ENCODE measurements at regions not wholly inside any gene's neighbourhood (a gene's known extent, or its start where the extent isn't known, plus 50 kb on each side); places are given as distances from the start of the nearest gene placed in this dataset.

DNA sequence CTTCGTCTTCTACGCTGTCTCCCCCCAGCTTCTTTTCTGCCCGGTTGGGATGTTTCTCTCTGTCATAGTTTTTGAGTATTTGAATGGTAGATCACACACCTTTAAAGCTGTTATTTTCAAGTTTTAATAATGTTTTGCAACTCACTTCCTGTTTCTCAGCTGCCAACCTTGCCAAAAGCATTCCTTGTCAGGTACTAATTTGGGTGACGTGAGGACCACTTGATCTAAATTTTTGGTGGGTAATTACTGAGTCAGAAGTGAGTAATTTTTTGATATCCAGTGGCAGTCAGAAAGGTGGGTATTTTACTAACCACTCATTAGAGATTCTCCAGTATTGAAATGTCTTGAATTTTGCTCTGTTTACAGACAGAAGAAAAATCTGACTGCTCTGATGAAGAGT, 852.4 kb upstream of the FANCL start:
- no peak for DNase-seq

- DNase-seq: peak; percentile 12
Observed at GRCh38 chr2:59084326-59084725, 843.2 kb upstream of the FANCL start.

DNA sequence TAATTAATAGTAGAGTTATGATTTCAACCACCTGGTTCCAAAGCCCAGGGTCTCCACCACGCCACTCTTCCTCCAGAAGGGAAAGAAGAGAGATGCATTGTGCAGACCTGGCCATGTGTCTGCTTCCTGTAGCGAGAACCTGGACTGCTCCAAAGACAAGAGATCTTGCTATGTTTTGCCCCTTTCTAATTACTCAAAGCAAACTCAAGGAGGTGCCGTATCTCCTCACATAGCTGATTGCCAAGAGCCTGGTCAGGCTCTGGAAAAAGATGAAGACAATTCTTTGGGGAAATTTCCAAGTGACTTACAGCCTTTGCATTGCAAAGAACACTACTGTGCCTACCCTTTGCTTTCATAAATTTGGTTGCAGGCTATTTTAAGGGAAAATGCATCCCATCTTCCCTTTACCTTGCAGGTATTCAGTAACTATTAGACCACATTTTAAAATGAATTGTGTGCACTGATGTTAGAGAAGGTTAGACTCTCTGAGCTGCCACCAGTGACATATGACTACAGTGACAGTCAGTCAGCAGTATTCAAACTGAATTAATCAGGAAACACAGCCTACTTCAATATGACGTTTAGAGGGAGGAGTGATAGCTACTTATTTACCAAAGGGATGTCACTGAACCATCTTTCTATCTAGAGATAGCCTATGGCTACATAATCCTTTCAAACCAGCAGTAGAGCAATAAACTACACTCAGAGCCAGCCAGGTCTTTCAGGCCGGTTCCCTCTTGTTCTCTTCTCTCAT, 842.1 kb upstream of the FANCL start:
- peak; percentile 11 for DNase-seq

DNA sequence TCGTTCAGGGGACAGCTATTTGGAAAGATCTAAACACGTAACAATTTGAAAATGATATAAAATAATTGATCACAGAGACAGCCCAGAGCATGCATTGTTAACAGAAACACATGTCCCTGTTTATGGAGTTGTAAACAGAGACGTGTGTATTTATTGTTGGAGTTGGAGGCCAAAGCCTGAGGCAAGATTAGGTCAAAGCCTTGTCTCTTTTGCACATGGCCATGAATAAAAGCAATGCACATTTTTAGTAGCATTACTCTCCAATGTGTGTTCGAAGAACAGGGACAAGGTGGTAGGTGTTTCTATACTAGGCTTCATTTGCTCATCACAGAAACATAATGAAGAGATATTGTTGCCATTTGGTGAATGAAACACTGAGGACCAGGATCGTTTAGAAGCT, 841.5 kb upstream of the FANCL start:
- no peak for DNase-seq

DNA sequence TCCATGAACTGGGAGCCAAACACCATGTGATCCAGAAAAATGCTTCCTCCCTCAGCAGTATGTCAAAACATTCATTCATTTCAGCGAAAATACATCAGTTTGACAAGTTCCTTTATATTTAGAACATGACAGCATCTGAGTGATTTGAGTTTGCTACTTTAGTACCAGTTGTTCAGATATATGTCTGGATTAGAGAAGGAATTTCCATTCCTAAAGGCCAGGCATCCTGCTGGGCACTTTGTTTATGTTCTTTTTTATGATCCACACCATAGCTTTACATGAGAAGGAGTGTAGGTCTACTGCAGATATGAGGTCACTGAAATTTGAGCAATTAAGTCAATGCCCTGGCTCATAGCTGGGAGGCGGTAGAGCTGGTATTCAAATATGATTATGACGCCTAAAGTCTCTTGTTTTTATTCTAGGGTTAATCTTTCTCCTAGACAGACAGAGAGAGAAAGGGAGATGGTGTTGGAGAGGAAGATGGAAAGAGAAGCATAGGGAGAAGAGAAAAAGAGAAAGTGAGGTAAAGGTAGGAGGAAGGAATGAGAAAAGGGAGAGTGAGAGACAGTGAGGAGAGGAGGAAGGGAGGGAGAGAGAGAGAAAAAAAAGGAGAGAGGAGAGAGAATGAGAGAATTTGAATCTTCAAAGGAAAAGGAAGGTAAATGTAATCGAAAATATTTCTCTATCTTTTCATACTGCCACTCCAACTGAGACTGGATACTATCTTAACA, 839.5 kb upstream of the FANCL start:
- DNase-seq: no peak

GRCh38 chr2:59077981-59078531, 836.9 kb upstream of the FANCL start:
- no peak for DNase-seq

- no peak for DNase-seq
Observed at GRCh38 chr2:59077026-59077725, 836.1 kb upstream of the FANCL start.

- no peak for DNase-seq
Observed at GRCh38 chr2:59076079-59076619, 835.0 kb upstream of the FANCL start.

DNA sequence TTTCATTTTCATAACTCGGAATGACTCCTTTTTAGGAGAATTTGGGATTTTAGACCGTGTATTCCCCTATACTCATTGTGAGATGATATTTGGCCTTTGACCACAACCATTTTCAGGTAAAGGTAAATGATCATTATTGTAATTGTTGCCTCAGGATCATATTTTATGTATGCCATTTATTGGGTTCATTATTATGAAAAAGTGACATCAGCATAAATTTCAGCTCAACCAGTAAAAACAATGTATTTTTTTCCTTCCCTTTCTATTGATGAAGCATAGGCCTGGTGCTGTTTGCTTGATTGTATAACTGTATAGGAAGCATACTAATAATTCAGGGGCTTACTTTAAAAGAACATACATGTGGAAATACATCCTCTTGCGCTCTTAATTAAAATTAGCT, 832.9 kb upstream of the FANCL start:
- no peak for DNase-seq

GRCh38 chr2:59073286-59073685, 832.2 kb upstream of the FANCL start:
- no peak for DNase-seq

GRCh38 chr2:59068255-59068654, 827.1 kb upstream of the FANCL start:
- DNase-seq: no peak

- no peak for DNase-seq
Observed at GRCh38 chr2:59066787-59067399, 825.8 kb upstream of the FANCL start.

DNA sequence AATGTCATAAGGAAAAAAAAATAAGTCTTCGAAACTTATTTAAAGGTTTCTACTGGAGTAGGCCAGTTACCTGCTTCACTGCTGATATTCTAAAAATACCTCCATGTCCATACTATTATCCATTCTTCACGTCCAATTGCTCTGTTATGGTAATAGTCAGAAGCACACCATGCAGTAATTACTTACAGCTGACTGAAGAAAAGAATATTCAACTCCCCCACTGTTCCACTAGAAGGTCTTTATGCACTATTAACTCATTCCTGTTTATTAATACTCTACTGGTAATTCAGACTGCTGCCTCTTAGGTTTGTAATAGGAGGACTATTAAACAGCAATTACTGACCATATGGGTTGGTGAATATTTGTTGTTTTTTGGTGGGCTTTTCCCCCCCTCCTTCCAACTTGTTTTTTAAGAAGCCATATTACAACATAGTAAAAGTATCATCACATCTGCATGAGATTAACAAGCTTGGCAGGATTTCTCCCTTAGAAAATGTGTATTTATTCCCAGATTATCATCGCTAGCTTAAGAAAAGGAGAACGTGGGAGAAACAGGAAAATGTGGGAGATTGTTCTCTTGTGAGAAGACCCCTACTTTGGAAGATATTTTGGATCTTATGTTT, 806.4 kb upstream of the FANCL start:
- no peak for DNase-seq

DNA sequence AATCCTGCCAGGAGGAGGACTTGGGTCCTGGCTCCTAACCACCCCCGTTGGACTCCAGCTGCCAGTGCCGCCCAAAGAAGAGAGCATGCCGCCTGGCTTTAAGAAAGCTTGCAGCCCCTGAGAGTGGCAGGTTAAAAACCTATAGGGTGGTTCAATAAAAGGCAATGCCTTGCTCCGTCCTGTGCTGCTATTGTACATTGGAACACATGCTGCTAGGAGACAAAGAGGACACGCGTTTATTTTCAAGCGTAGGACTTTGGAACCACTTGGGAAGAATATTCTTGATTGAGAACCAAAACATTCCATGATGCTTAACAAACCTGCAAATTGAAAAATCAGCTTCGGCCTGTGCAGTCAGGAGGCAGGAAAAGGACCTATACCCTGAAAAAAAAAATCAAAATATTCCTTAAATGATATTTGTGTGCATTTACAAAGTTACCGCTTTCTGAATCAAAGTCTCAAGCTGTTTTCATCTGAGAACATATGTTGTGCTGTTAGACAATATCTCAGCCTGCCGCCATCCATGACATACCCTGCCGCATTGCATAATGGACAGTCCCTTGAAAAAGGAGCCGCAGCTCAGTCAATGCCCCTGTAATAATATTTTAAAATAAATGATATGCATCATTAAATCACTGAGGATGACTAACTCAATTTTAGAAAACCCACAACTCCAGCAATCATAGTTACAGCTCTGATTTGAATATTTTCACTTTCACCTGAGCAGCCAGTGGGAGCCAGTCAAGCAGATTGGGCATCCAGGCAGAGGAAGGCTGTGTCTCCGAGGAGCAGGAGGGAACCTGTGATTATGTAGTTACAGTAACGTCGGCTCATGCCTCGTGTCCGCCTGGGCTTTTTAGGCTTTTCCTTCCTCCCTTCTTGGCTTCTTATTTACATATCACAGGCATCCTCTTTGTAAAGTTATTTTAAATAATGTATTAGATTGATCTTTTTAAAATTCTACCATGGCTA, 805.6 kb upstream of the FANCL start:
- no peak for DNase-seq

DNA sequence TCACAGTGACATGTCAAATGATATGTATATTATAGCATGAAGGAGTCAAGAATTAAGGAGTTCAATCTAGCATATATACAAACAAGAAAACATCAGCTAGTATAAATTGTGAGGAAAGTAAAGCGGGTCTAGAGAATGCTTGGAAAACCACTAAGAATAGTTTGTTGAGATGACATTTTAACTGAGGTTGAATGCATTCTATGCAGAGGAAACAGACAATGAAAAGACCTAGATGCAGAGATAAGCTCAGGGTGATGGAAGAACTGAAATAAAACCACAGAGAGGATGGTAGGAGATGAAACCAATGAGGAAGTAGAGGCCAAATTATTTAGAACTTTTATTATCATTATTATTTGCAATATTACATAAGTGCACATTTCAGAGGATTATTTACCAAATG, 803.6 kb upstream of the FANCL start:
- DNase-seq: peak; percentile 43

- peak; percentile 65 for DNase-seq
Observed at GRCh38 chr2:59041139-59041538, 800.0 kb upstream of the FANCL start.

- DNase-seq: peak; percentile 89
Observed at GRCh38 chr2:59034837-59035236, 793.7 kb upstream of the FANCL start.

GRCh38 chr2:59034106-59034505, 793.0 kb upstream of the FANCL start:
- DNase-seq: peak; percentile 81

GRCh38 chr2:59033661-59034060, 792.5 kb upstream of the FANCL start:
- DNase-seq: peak; percentile 50

DNA sequence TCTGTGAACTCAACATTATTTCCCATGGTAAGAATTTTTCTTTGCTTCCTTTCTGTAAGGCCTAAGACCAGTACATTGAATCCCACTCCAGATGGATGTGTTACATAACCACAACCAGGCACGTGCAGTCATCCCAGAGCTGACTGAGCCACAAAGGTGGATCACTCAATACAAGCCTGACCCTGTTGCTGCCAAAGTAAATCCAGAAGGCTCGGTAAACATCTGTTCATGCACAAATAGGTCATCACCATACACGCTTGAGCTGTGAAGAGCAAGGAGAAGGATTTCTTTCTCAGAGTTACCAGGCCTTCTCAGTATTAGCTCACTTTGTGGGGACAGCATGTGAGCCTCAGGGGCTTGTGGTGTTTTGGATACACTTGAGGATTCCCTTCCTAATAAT, 791.4 kb upstream of the FANCL start:
- no peak for DNase-seq

- no peak for DNase-seq
Observed at GRCh38 chr2:59029058-59029457, 787.9 kb upstream of the FANCL start.

Data from OCI-M1 (cell line).